GM12878 (cell line): ENCODE measurements at regions not wholly inside any gene's neighbourhood (a gene's known extent, or its start where the extent isn't known, plus 50 kb on each side); places are given as distances from the start of the nearest gene placed in this dataset.

Experiments
- CTCF ChIP-seq, 3 experiments: IDR thresholded peaks in 2 of 3; conservative IDR thresholded peaks in 1 of 3; 2 replicates each; pipeline ENCODE4 v1.5.1; 2011; ENCODE audit warnings: low read depth in 3 of 3, low read length in 3 of 3, mild to moderate bottlenecking in 3 of 3, control low read depth in 2 of 3, moderate library complexity in 2 of 3, inconsistent platforms in 1 of 3, mixed read lengths in 1 of 3; ENCODE audit not compliant: control insufficient read depth in 2 of 3, insufficient read depth in 1 of 3; ENCODE audit errors: extremely low read depth in 1 of 3
- ZSCAN29 ChIP-seq: fragments of 450-650 bp; IDR thresholded peaks from 2 replicates; pipeline ENCODE4 v1.6.1; 2017; ENCODE audit warnings: mild to moderate bottlenecking, moderate library complexity
- ZZZ3 ChIP-seq: IDR thresholded peaks from 2 replicates; pipeline ENCODE4 v1.6.1; 2011; ENCODE audit warnings: low read depth; ENCODE audit not compliant: control insufficient read depth, insufficient read length

GRCh38 chr2:160989778-160990177, 170.4 kb upstream of the TANK start:
- TF ChIP-seq CTCF (IDR thresholded peaks at IDR 0.05 in 2 of 3, conservative IDR thresholded peaks at IDR 0.05 in 1 of 3; ENCODE audit: control insufficient read depth in 2 of 3, extremely low read depth in 1 of 3, insufficient read depth in 1 of 3, low read depth in 3 of 3, low read length in 3 of 3) (no peak), ZZZ3 (no peak), ZSCAN29 (no peak)
